T-cell (primary cell): ENCODE measurements at regions not wholly inside any gene's neighbourhood (a gene's known extent, or its start where the extent isn't known, plus 50 kb on each side); places are given as distances from the start of the nearest gene placed in this dataset.

ENCODE experiments used
- ATAC-seq, 4 experiments: fragments of 200-7000 bp in 3 of 4; fragments of 150-1000 bp in 1 of 4; cut with Tn5 transposase; replicated peaks in 1 of 4; 1 replicate in 3 of 4; 2 replicates in 1 of 4; pipeline ENCODE4 v1.10.0; 2021; ENCODE audit warnings: moderate library complexity in 3 of 4, mild to moderate bottlenecking in 2 of 4, moderate number of reproducible peaks in 1 of 4
- CTCF ChIA-PET, 2 donors: fragments of 300-600 bp; sonication (Branson Sonifier 250); formaldehyde crosslinking; loops; one replicate each; lab custom pipeline; 2022; ENCODE audit warnings: antibody characterized with exemption in 2 of 2; lab: Charles Lee
- POLR2A ChIA-PET, 2 donors: fragments of 300-600 bp; sonication (Branson Sonifier 250); formaldehyde crosslinking; loops; one replicate each; lab custom pipeline; 2022; ENCODE audit warnings: antibody characterized with exemption in 2 of 2; lab: Charles Lee
- DNase-seq, 35 experiments: peaks; one replicate each; pipeline versions ENCODE4 v3.0.0 to v3.0.0-alpha.2; 2013 to 2023
- H3K27ac ChIP-seq: one replicate; pipeline ENCODE4 v1.5.1; 2013; ENCODE audit warnings: low read length
- H3K27me3 ChIP-seq, 2 experiments: replicated peaks in 1 of 2; 1 replicate in 1 of 2; 2 replicates in 1 of 2; pipeline versions ENCODE4 v1.6.1 to v1.7.0; 2013; ENCODE audit warnings: low read length in 1 of 2, mixed read lengths in 1 of 2; ENCODE audit not compliant: control insufficient read depth in 2 of 2, insufficient read depth in 2 of 2; ENCODE audit errors: extremely low read depth in 1 of 2
- H3K36me3 ChIP-seq, 2 donors: 1 replicate in 1 of 2; 2 replicates in 1 of 2; pipeline versions ENCODE4 v1.6.1 to v1.7.0; 2013; ENCODE audit warnings: low read length in 1 of 2; ENCODE audit not compliant: control insufficient read depth in 2 of 2, insufficient read depth in 1 of 2; ENCODE audit errors: extremely low read depth in 1 of 2
- H3K4me1 ChIP-seq, 2 experiments: 1 replicate in 1 of 2; 2 replicates in 1 of 2; pipeline versions ENCODE4 v1.6.1 to v1.7.0; 2013; ENCODE audit warnings: low read length in 2 of 2, mixed read lengths in 1 of 2; ENCODE audit not compliant: insufficient read depth in 2 of 2, control insufficient read depth in 1 of 2; ENCODE audit errors: extremely low read depth in 1 of 2
- H3K4me3 ChIP-seq, 2 donors: 1 replicate in 1 of 2; 2 replicates in 1 of 2; pipeline versions ENCODE4 v1.5.1 to v1.7.0; 2013; ENCODE audit warnings: mild to moderate bottlenecking in 2 of 2, low read length in 1 of 2, moderate library complexity in 1 of 2; ENCODE audit not compliant: control insufficient read depth in 1 of 2; ENCODE audit errors: extremely low read depth in 1 of 2
- H3K9me3 ChIP-seq: 2 replicates; pipeline ENCODE4 v1.7.0; 2013
- H3K27ac Mint-ChIP-seq, 2 donors: one replicate each; pipeline ENCODE4 v1.8.0; 2020 to 2021; ENCODE audit warnings: mild to moderate bottlenecking in 2 of 2, mixed read lengths in 2 of 2
- H3K27me3 Mint-ChIP-seq, 2 donors: one replicate each; pipeline ENCODE4 v1.8.0; 2021 to 2022; ENCODE audit warnings: mixed read lengths in 2 of 2
- H3K36me3 Mint-ChIP-seq: one replicate; pipeline ENCODE4 v1.8.0; 2021; ENCODE audit warnings: mixed read lengths
- H3K4me1 Mint-ChIP-seq, 3 donors: one replicate each; pipeline ENCODE4 v1.8.0; 2020 to 2022; ENCODE audit warnings: mixed read lengths in 3 of 3, mild to moderate bottlenecking in 1 of 3
- H3K4me3 Mint-ChIP-seq, 3 donors: one replicate each; pipeline ENCODE4 v1.8.0; 2020 to 2022; ENCODE audit warnings: mild to moderate bottlenecking in 3 of 3, mixed read lengths in 3 of 3, moderate library complexity in 3 of 3
- H3K9me3 Mint-ChIP-seq, 3 donors: one replicate each; pipeline ENCODE4 v1.8.0; 2020 to 2022; ENCODE audit warnings: mixed read lengths in 3 of 3
- WGBS: methylation state at CpG from one replicate; pipeline ENCODE4 v1.1.5; 2013; ENCODE audit warnings: missing lambda C conversion rate; ENCODE audit not compliant: insufficient coverage; 5-methylcytosine and 5-hydroxymethylcytosine counted together

- DNase-seq = no peak
- WGBS = no CpG with 5 or more reads among the region's 8 CpGs
- Mint-ChIP-seq H3K36me3 (no peaks in the 10 kb centered on the region), H3K27ac (no peak overlapping the region), H3K27me3 (peaks cover 12 to 19% of the 10 kb centered on the region in 2 donors), H3K4me1 (no peaks in the 10 kb centered on the region), H3K9me3 (no peaks in the 10 kb centered on the region), H3K4me3 (no peak overlapping the region)
- ChIA-PET CTCF (no interaction called here), POLR2A (no interaction called here)
- no peak for ATAC-seq
- H3K36me3 ChIP-seq = no peaks in the 10 kb centered on the region
- H3K27ac ChIP-seq = no peak overlapping the region
- H3K4me3 ChIP-seq = no peak overlapping the region
- peaks cover 0 to 3% of the 10 kb centered on the region in 2 experiments for H3K27me3 ChIP-seq
- no peaks in the 10 kb centered on the region for H3K4me1 ChIP-seq
- H3K9me3 ChIP-seq = no peaks in the 10 kb centered on the region
These were observed 351.7 kb downstream of the NPIPA8 start for GRCh38 chr16:17984810-17985209.

DNA sequence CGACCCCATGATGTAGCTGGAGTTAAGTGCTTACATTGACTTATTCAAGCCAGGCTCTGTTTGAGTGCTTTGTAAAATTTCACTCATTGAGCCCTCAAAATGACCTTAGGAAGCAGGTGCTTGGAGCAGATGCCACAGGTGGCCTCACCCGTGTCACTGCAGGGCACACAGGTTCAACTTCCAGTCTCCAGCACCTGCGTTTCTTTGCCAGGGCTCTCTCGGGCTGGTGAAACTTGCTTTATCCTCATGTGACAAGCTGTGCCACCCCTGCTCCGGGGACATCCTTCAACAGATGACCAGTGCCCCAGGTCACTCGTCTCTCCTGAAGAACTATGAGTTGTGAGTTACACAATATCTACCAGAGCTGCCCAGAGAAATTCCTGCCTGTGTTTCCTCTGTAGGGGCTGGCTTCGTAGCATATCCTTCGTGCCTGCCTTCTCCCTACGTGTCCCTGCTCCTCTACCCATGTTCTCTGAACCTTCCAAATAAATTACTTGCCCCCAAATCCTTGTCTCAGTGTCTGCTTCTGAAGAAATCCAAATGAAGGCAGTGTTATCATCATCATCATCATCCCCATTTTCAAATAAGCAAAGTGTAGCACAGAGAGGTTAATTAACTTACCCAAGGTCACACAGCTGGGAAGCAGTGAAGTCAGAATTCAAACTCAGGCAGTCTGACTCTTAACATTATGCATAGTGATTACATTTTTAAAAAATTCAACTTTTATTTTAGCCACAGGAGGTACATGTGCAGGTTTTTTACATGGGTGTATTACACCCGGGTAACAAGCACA, 352.5 kb downstream of the NPIPA8 start:
- Histone ChIP-seq H3K27ac (no peak overlapping the region), H3K4me3 (no peak overlapping the region), H3K9me3 (no peaks in the 10 kb centered on the region), H3K27me3 (peaks cover 0 to 3% of the 10 kb centered on the region in 2 experiments), H3K36me3 (no peaks in the 10 kb centered on the region), H3K4me1 (no peaks in the 10 kb centered on the region)
- Mint-ChIP-seq H3K36me3 (no peaks in the 10 kb centered on the region), H3K4me3 (no peak overlapping the region), H3K9me3 (no peaks in the 10 kb centered on the region), H3K4me1 (no peaks in the 10 kb centered on the region), H3K27me3 (peaks cover 10 to 14% of the 10 kb centered on the region in 2 donors), H3K27ac (no peak overlapping the region)
- ATAC-seq (no peak), DNase-seq (no peak)
- ChIA-PET CTCF (no interaction called here), POLR2A (no interaction called here)
- 70% methylated on average over 6 of the region's 10 CpGs for WGBS

GRCh38 chr16:17983114-17983513, 353.4 kb downstream of the NPIPA8 start:
- Histone ChIP-seq H3K27ac (no peak overlapping the region), H3K27me3 (peaks cover 0 to 3% of the 10 kb centered on the region in 2 experiments), H3K4me1 (no peaks in the 10 kb centered on the region), H3K36me3 (no peaks in the 10 kb centered on the region), H3K9me3 (no peaks in the 10 kb centered on the region), H3K4me3 (no peak overlapping the region)
- Mint-ChIP-seq H3K9me3 (peaks cover 0 to 4% (median 0%) of the 10 kb centered on the region in 3 donors), H3K36me3 (no peaks in the 10 kb centered on the region), H3K4me1 (no peaks in the 10 kb centered on the region), H3K27ac (no peak overlapping the region), H3K4me3 (no peak overlapping the region), H3K27me3 (peaks cover 10 to 16% of the 10 kb centered on the region in 2 donors)
- no peak for DNase-seq
- CTCF ChIA-PET = no interaction called here
- POLR2A ChIA-PET = no interaction called here
- no CpG with 5 or more reads among the region's 2 CpGs for WGBS
- no peak for ATAC-seq

DNA sequence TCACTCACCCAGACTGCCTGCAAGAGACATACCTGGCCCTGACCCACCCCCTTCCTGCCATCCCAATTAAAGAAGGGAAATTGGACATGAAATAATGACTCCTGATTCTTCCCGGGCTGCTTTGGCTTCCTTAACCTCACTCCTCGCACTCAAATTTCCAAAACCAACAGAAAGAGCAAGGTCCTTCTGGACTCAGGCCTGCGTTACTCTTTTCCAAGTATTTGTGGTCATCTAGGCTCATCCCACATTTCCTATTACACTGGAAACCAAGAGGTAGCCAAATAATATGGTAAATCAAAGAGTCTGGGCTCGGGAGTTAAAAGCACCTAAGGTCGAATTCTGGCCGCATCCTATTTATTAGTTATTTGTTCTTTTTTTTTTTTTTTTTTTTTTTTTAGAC, 359.3 kb downstream of the NPIPA8 start:
- CTCF ChIA-PET = no interaction called here
- DNase-seq (no peak), ATAC-seq (no peak)
- Histone ChIP-seq H3K4me3 (no peak overlapping the region), H3K27me3 (peaks cover 0 to under 1% of the 10 kb centered on the region in 2 experiments), H3K4me1 (no peaks in the 10 kb centered on the region), H3K27ac (no peak overlapping the region), H3K36me3 (no peaks in the 10 kb centered on the region), H3K9me3 (no peaks in the 10 kb centered on the region)
- Mint-ChIP-seq H3K4me3 (no peak overlapping the region), H3K27me3 (peaks cover 5 to 7% of the 10 kb centered on the region in 2 donors), H3K4me1 (no peaks in the 10 kb centered on the region), H3K36me3 (no peaks in the 10 kb centered on the region), H3K9me3 (peaks cover 0 to 5% (median 0%) of the 10 kb centered on the region in 3 donors), H3K27ac (no peak overlapping the region)
- 100% methylated on average over 1 of the region's 6 CpGs for WGBS
- POLR2A ChIA-PET = no interaction called here

- Mint-ChIP-seq H3K9me3 (peaks cover 0 to 2% (median 0%) of the 10 kb centered on the region in 3 donors), H3K27ac (no peak overlapping the region), H3K4me3 (no peak overlapping the region), H3K36me3 (no peaks in the 10 kb centered on the region), H3K4me1 (no peaks in the 10 kb centered on the region), H3K27me3 (peaks cover 10 to 17% of the 10 kb centered on the region in 2 donors)
- H3K4me1 ChIP-seq = no peaks in the 10 kb centered on the region
- DNase-seq = no peak
- H3K27me3 ChIP-seq = peaks cover 0 to 4% of the 10 kb centered on the region in 2 experiments
- no peaks in the 10 kb centered on the region for H3K36me3 ChIP-seq
- no peak overlapping the region for H3K27ac ChIP-seq
- H3K4me3 ChIP-seq = no peak overlapping the region
- ATAC-seq = no peak
- ChIA-PET CTCF (no interaction called here), POLR2A (no interaction called here)
- H3K9me3 ChIP-seq = no peaks in the 10 kb centered on the region
- WGBS = 79% methylated on average over 12 of the region's 15 CpGs
These were observed 364.0 kb downstream of the NPIPA8 start for GRCh38 chr16:17972460-17972943.

DNA sequence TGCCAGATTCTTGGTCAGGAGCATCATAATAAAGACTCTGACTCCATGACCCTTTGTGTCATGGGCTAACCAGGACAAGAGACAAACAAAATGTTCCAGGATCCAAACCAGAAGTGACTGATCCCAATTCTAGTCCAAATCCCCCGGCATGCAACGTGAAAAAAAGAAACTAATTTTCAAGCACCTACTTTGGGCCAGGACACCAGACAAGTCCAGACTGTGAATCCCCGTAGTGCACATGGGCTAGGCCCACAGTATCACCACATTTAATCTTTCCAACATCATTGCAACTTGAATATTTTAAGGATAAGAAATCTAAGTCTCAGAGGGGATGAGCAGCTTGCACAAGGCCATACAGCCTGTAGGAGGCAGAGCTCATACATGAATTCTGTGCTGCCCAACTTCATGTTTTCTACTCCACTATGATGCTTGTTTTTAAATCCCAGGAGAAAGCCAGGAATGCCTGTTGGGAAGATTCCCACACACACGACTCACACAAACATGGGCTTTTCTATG, 365.7 kb downstream of the NPIPA8 start:
- Mint-ChIP-seq H3K4me1 (no peaks in the 10 kb centered on the region), H3K9me3 (peaks cover 0 to 9% (median 5%) of the 10 kb centered on the region in 3 donors), H3K27ac (no peak overlapping the region), H3K36me3 (no peaks in the 10 kb centered on the region), H3K27me3 (peaks cover 11 to 17% of the 10 kb centered on the region in 2 donors), H3K4me3 (no peak overlapping the region)
- WGBS = 100% methylated on average over 2 of the region's 4 CpGs
- no peak overlapping the region for H3K4me3 ChIP-seq
- DNase-seq (no peak), ATAC-seq (no peak)
- H3K27me3 ChIP-seq = peaks cover 0 to 4% of the 10 kb centered on the region in 2 experiments
- ChIA-PET CTCF (no interaction called here), POLR2A (no interaction called here)
- H3K4me1 ChIP-seq = no peaks in the 10 kb centered on the region
- H3K9me3 ChIP-seq = no peaks in the 10 kb centered on the region
- H3K27ac ChIP-seq = no peak overlapping the region
- H3K36me3 ChIP-seq = no peaks in the 10 kb centered on the region
